ENCODE measurements at regions not wholly inside any gene's neighbourhood (a gene's known extent, or its start where the extent isn't known, plus 50 kb on each side); places are given as distances from the start of the nearest gene placed in this dataset.
"Not testable (repeated sequence)": the region's sequence is repeated elsewhere in the genome, so short reads cannot be mapped to it uniquely, and the experiment has no call there.

- not testable (repeated sequence) for ATAC-seq (ENCODE audit: low read depth); BruUV-seq (replicated peaks)
Measured at GRCh38 chrY:26670360-26670871, 1048.5 kb downstream of the CDY1 start.

GRCh38 chrY:26670881-26671879 lies 1049.3 kb downstream of the CDY1 start:
- ATAC-seq (ENCODE audit: low read depth); H3K79me1 ChIP-seq (ENCODE audit: low read depth in 1 of 2, low read length in 2 of 2); H3K36me3 ChIP-seq (ENCODE audit: control insufficient read depth, insufficient read depth, low read length); H2AFZ ChIP-seq (replicated peaks; ENCODE audit: low read length, poor library complexity); in situ Hi-C loops (cut with MboI; ENCODE audit: low sequenced_read_pairs); H2BK15ac ChIP-seq (ENCODE audit: low read depth, low read length); H3K9ac ChIP-seq (ENCODE audit: low read depth, low read length); H4K91ac ChIP-seq (ENCODE audit: insufficient read depth, low read depth, low read length); H3K27me3 ChIP-seq (ENCODE audit: control insufficient read depth, insufficient read depth, low read length); H4K20me1 ChIP-seq (ENCODE audit: insufficient read depth, low read length); H3K14ac ChIP-seq (replicated peaks; ENCODE audit: low read depth, low read length); H3K4me1 ChIP-seq (ENCODE audit: control insufficient read depth, insufficient read depth, low read length); H3K23ac ChIP-seq (ENCODE audit: low read depth, low read length); H3K4me3 ChIP-seq (ENCODE audit: insufficient read depth, low read depth, low read length); BruUV-seq (replicated peaks); H3K4me2 ChIP-seq (ENCODE audit: low read depth, low read length); dilution Hi-C loops (cut with HindIII; ENCODE audit: low sequenced_read_pairs, unreplicated experiment); POLR2A ChIA-PET (ENCODE audit: unreplicated experiment); H2BK120ac ChIP-seq (ENCODE audit: low read depth, low read length); H2AK5ac ChIP-seq (ENCODE audit: low read depth, low read length); H3K9me1 ChIP-seq (ENCODE audit: insufficient read depth, low read length); H3K27ac ChIP-seq (ENCODE audit: insufficient read depth, low read length); H3K18ac ChIP-seq (ENCODE audit: low read depth, low read length); H2BK20ac ChIP-seq (ENCODE audit: low read depth, low read length); H2AK9ac ChIP-seq (replicated peaks; ENCODE audit: low read depth, low read length, poor library complexity); intact Hi-C loops (cut with micrococcal nuclease); H4K8ac ChIP-seq (ENCODE audit: low read depth in 2 of 2, low read length in 2 of 2); CTCF ChIA-PET; H2BK5ac ChIP-seq (ENCODE audit: low read depth, low read length, poor library complexity, severe bottlenecking); H3K9me3 ChIP-seq (ENCODE audit: control insufficient read depth, insufficient read depth, low read length); DNase-seq; H3K56ac ChIP-seq (ENCODE audit: extremely low read depth, insufficient read depth, low read length); H4K5ac ChIP-seq (ENCODE audit: low read depth, low read length); H3K4ac ChIP-seq (ENCODE audit: low read depth, low read length): not testable (repeated sequence)
- 100% methylated on average over 1 of the region's 20 CpGs; no CpG with 5 or more reads in 1 of the 2 experiments for WGBS, 2 experiments (ENCODE audit: extremely low coverage in 2 of 2, insufficient read length in 1 of 2)

More at GRCh38 chrY:26670360-26670871, 1048.5 kb downstream of the CDY1 start:
- H3K27ac ChIP-seq (ENCODE audit: insufficient read depth, low read length); H3K4me2 ChIP-seq (ENCODE audit: low read depth, low read length); H4K8ac ChIP-seq (ENCODE audit: low read depth in 2 of 2, low read length in 2 of 2); H3K18ac ChIP-seq (ENCODE audit: low read depth, low read length); H2BK120ac ChIP-seq (ENCODE audit: low read depth, low read length); POLR2A ChIA-PET (ENCODE audit: unreplicated experiment); CTCF ChIA-PET; H3K56ac ChIP-seq (ENCODE audit: extremely low read depth, insufficient read depth, low read length); H2BK5ac ChIP-seq (ENCODE audit: low read depth, low read length, poor library complexity, severe bottlenecking); H2AK5ac ChIP-seq (ENCODE audit: low read depth, low read length); H2AK9ac ChIP-seq (replicated peaks; ENCODE audit: low read depth, low read length, poor library complexity); H3K14ac ChIP-seq (replicated peaks; ENCODE audit: low read depth, low read length); H2AFZ ChIP-seq (replicated peaks; ENCODE audit: low read length, poor library complexity); H3K27me3 ChIP-seq (ENCODE audit: control insufficient read depth, insufficient read depth, low read length); H4K20me1 ChIP-seq (ENCODE audit: insufficient read depth, low read length); H3K79me1 ChIP-seq (ENCODE audit: low read depth in 1 of 2, low read length in 2 of 2); H3K9ac ChIP-seq (ENCODE audit: low read depth, low read length); H4K5ac ChIP-seq (ENCODE audit: low read depth, low read length); H3K4me1 ChIP-seq (ENCODE audit: control insufficient read depth, insufficient read depth, low read length); H3K4ac ChIP-seq (ENCODE audit: low read depth, low read length); intact Hi-C loops (cut with micrococcal nuclease); H3K9me3 ChIP-seq (ENCODE audit: control insufficient read depth, insufficient read depth, low read length); H3K23ac ChIP-seq (ENCODE audit: low read depth, low read length); H3K9me1 ChIP-seq (ENCODE audit: insufficient read depth, low read length); in situ Hi-C loops (cut with MboI; ENCODE audit: low sequenced_read_pairs); DNase-seq; H3K4me3 ChIP-seq (ENCODE audit: insufficient read depth, low read depth, low read length); H4K91ac ChIP-seq (ENCODE audit: insufficient read depth, low read depth, low read length); H2BK20ac ChIP-seq (ENCODE audit: low read depth, low read length); H2BK15ac ChIP-seq (ENCODE audit: low read depth, low read length); dilution Hi-C loops (cut with HindIII; ENCODE audit: low sequenced_read_pairs, unreplicated experiment); H3K36me3 ChIP-seq (ENCODE audit: control insufficient read depth, insufficient read depth, low read length): not testable (repeated sequence)
- WGBS, 2 experiments (ENCODE audit: extremely low coverage in 2 of 2, insufficient read length in 1 of 2) = no CpG with 5 or more reads among the region's 13 CpGs

Measured in IMR-90 (cell line).